Mucosa of rectum (tissue), 2 donors: ENCODE measurements at regions not wholly inside any gene's neighbourhood (a gene's known extent, or its start where the extent isn't known, plus 50 kb on each side); places are given as distances from the start of the nearest gene placed in this dataset.

ENCODE experiments used
- H3K27ac ChIP-seq, 2 donors: one replicate each; pipeline ENCODE4 v1.7.0; 2013; ENCODE audit warnings: inconsistent platforms in 2 of 2, low read depth in 2 of 2, low read length in 2 of 2
- H3K27me3 ChIP-seq, 2 donors: one replicate each; pipeline ENCODE4 v1.7.0; 2013; ENCODE audit warnings: low read length in 2 of 2; ENCODE audit not compliant: control insufficient read depth in 2 of 2, insufficient read depth in 2 of 2
- H3K36me3 ChIP-seq, 2 donors: one replicate each; pipeline ENCODE4 v1.7.0; 2013; ENCODE audit warnings: low read length in 2 of 2; ENCODE audit not compliant: control insufficient read depth in 2 of 2, insufficient read depth in 2 of 2
- H3K4me1 ChIP-seq, 2 donors: one replicate each; pipeline ENCODE4 v1.7.0; 2013; ENCODE audit warnings: low read length in 2 of 2, mild to moderate bottlenecking in 1 of 2; ENCODE audit not compliant: control insufficient read depth in 2 of 2, insufficient read depth in 2 of 2
- H3K4me3 ChIP-seq, 2 donors: one replicate each; pipeline ENCODE4 v1.7.0; 2013; ENCODE audit warnings: low read length in 2 of 2
- H3K9ac ChIP-seq, 2 donors: one replicate each; pipeline ENCODE4 v1.7.0; 2013; ENCODE audit warnings: low read length in 2 of 2, low read depth in 1 of 2, mild to moderate bottlenecking in 1 of 2
- H3K9me3 ChIP-seq, 2 donors: one replicate each; pipeline ENCODE4 v1.7.0; 2013; ENCODE audit warnings: low read length in 2 of 2; ENCODE audit not compliant: control insufficient read depth in 2 of 2
- donor health status: healthy.
- donor health status: Normal muscosa, but diverticular disease.

GRCh38 chr5:9833871-9834270 is 203.7 kb upstream of the TAS2R1 start:
- Histone ChIP-seq H3K9me3 (no peaks in the 10 kb centered on the region), H3K4me1 (no peaks in the 10 kb centered on the region), H3K27me3 (no peaks in the 10 kb centered on the region), H3K4me3 (no peak overlapping the region), H3K36me3 (no peaks in the 10 kb centered on the region), H3K27ac (no peak overlapping the region), H3K9ac (no peak overlapping the region)

- no peak overlapping the region for H3K27ac ChIP-seq
- H3K4me1 ChIP-seq = no peaks in the 10 kb centered on the region
- no peaks in the 10 kb centered on the region for H3K36me3 ChIP-seq
- no peaks in the 10 kb centered on the region for H3K9me3 ChIP-seq
- H3K4me3 ChIP-seq = no peak overlapping the region
- H3K27me3 ChIP-seq = no peaks in the 10 kb centered on the region
- H3K9ac ChIP-seq = no peak overlapping the region
Measured at GRCh38 chr5:9832921-9833320, 202.8 kb upstream of the TAS2R1 start.

DNA sequence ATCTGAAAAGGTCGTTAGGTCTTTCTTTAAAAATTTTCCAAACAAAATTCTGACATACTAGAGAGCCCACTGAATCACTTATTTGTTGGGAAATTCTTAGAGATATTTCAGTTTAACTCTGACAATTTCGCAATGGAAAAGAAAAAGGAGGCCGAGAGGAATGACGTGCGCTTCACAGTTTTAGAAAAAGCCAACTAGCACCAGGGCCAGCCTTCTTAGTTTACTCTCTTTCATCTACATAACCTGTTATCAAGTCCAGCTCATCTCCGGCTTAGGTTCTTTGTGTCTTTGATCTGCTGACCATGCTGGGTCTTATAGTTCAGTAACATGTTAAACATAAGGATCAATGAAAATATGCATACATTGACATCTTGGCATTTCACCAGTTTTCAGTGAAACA is 201.7 kb upstream of the TAS2R1 start:
- Histone ChIP-seq H3K9ac (no peak overlapping the region), H3K27ac (no peak overlapping the region), H3K4me3 (no peak overlapping the region), H3K4me1 (no peaks in the 10 kb centered on the region), H3K9me3 (no peaks in the 10 kb centered on the region), H3K36me3 (no peaks in the 10 kb centered on the region), H3K27me3 (no peaks in the 10 kb centered on the region)

DNA sequence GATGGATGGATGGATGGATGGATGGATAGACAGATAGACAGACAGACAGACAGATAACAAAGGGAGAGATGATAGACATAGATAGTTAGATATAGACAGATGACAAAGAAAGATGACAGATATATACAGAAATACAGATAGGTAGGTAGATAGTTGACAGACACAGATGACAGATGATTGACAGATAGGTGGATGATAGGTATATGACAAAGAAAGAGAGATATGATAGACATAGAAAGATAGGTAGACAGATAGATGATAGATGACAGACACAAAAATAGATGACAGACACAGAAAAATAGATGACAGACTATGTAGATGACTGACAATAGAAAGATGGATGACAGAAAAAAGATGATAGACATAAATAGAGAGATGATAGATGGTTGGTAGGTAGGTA is 200.0 kb upstream of the TAS2R1 start:
- Histone ChIP-seq H3K4me3 (no peak overlapping the region), H3K9me3 (no peaks in the 10 kb centered on the region), H3K9ac (no peak overlapping the region), H3K4me1 (no peaks in the 10 kb centered on the region), H3K27me3 (no peaks in the 10 kb centered on the region), H3K36me3 (no peaks in the 10 kb centered on the region), H3K27ac (no peak overlapping the region)

GRCh38 chr5:9829621-9830020 is 199.5 kb upstream of the TAS2R1 start:
- Histone ChIP-seq H3K4me3 (no peak overlapping the region), H3K9me3 (no peaks in the 10 kb centered on the region), H3K27me3 (no peaks in the 10 kb centered on the region), H3K4me1 (no peaks in the 10 kb centered on the region), H3K9ac (no peak overlapping the region), H3K36me3 (no peaks in the 10 kb centered on the region), H3K27ac (no peak overlapping the region)

GRCh38 chr5:9820691-9821449 is 190.7 kb upstream of the TAS2R1 start:
- Histone ChIP-seq H3K4me1 (no peaks in the 10 kb centered on the region), H3K9me3 (no peaks in the 10 kb centered on the region), H3K27me3 (no peaks in the 10 kb centered on the region), H3K27ac (no peak overlapping the region), H3K9ac (no peak overlapping the region), H3K4me3 (no peak overlapping the region), H3K36me3 (no peaks in the 10 kb centered on the region)

GRCh38 chr5:9818340-9818845 is 188.2 kb upstream of the TAS2R1 start:
- H3K9ac ChIP-seq = no peak overlapping the region
- H3K9me3 ChIP-seq = no peaks in the 10 kb centered on the region
- no peak overlapping the region for H3K27ac ChIP-seq
- no peaks in the 10 kb centered on the region for H3K27me3 ChIP-seq
- H3K4me1 ChIP-seq = no peaks in the 10 kb centered on the region
- no peak overlapping the region for H3K4me3 ChIP-seq
- no peaks in the 10 kb centered on the region for H3K36me3 ChIP-seq

GRCh38 chr5:9817819-9818218 is 187.7 kb upstream of the TAS2R1 start:
- H3K4me1 ChIP-seq = no peaks in the 10 kb centered on the region

GRCh38 chr5:9815051-9815450 is 184.9 kb upstream of the TAS2R1 start:
- Histone ChIP-seq H3K27me3 (no peaks in the 10 kb centered on the region), H3K9me3 (peaks cover 0 to 2% of the 10 kb centered on the region in 2 donors), H3K9ac (no peak overlapping the region), H3K27ac (no peak overlapping the region), H3K4me3 (no peak overlapping the region), H3K36me3 (no peaks in the 10 kb centered on the region), H3K4me1 (no peaks in the 10 kb centered on the region)

More at GRCh38 chr5:9817819-9818218, 187.7 kb upstream of the TAS2R1 start:
- no peaks in the 10 kb centered on the region for H3K27me3 ChIP-seq
- H3K9ac ChIP-seq = no peak overlapping the region
- no peaks in the 10 kb centered on the region for H3K36me3 ChIP-seq
- no peak overlapping the region for H3K4me3 ChIP-seq
- no peak overlapping the region for H3K27ac ChIP-seq
- H3K9me3 ChIP-seq = no peaks in the 10 kb centered on the region

GRCh38 chr5:9813305-9813704 is 183.2 kb upstream of the TAS2R1 start:
- no peaks in the 10 kb centered on the region for H3K36me3 ChIP-seq
- H3K4me1 ChIP-seq = no peaks in the 10 kb centered on the region
- no peak overlapping the region for H3K4me3 ChIP-seq
- no peaks in the 10 kb centered on the region for H3K27me3 ChIP-seq
- H3K27ac ChIP-seq = no peak overlapping the region
- H3K9me3 ChIP-seq = peaks cover 0 to 2% of the 10 kb centered on the region in 2 donors
- no peak overlapping the region for H3K9ac ChIP-seq
